Naive thymus-derived CD8-positive, alpha-beta T cell (primary cell): ENCODE measurements at regions not wholly inside any gene's neighbourhood (a gene's known extent, or its start where the extent isn't known, plus 50 kb on each side); places are given as distances from the start of the nearest gene placed in this dataset.

Source experiments
- ATAC-seq, 2 donors: fragments of 150-1000 bp; cut with Tn5 transposase in 1 of 2; sonication (Bioruptor Pico), chemical (Tn5 transposase) in 1 of 2; 1 replicate in 1 of 2; 2 replicates in 1 of 2; pipeline ENCODE4 v1.10.0; 2021; ENCODE audit warnings: mild to moderate bottlenecking in 2 of 2, moderate library complexity in 2 of 2
- POLR2A ChIA-PET: fragments of 350-600 bp; sonication (Branson Sonifier 250); formaldehyde crosslinking; loops from one replicate; lab custom pipeline; 2021; ENCODE audit warnings: antibody characterized with exemption; lab: Charles Lee
- DNase-seq, 10 donors: peaks; one replicate each; pipeline versions ENCODE4 v3.0.0 to v3.0.0-alpha.2; 2020 to 2022
- H3K27ac Mint-ChIP-seq, 10 donors: one replicate each; pipeline ENCODE4 v1.8.0; 2020 to 2022; ENCODE audit warnings: mild to moderate bottlenecking in 10 of 10, mixed read lengths in 10 of 10, moderate library complexity in 4 of 10, inconsistent platforms in 1 of 10
- H3K27me3 Mint-ChIP-seq, 5 donors: one replicate each; pipeline ENCODE4 v1.8.0; 2021 to 2022; ENCODE audit warnings: mixed read lengths in 5 of 5
- H3K36me3 Mint-ChIP-seq, 3 donors: one replicate each; pipeline ENCODE4 v1.8.0; 2020 to 2022; ENCODE audit warnings: mixed read lengths in 3 of 3, mild to moderate bottlenecking in 2 of 3, inconsistent platforms in 1 of 3
- H3K4me1 Mint-ChIP-seq, 4 donors: one replicate each; pipeline ENCODE4 v1.8.0; 2021 to 2022; ENCODE audit warnings: mixed read lengths in 4 of 4
- H3K4me3 Mint-ChIP-seq, 10 donors: one replicate each; pipeline ENCODE4 v1.8.0; 2020 to 2022; ENCODE audit warnings: mild to moderate bottlenecking in 10 of 10, mixed read lengths in 10 of 10, moderate library complexity in 6 of 10, inconsistent platforms in 1 of 10
- H3K9me3 Mint-ChIP-seq, 9 donors: one replicate each; pipeline ENCODE4 v1.8.0; 2020 to 2022; ENCODE audit warnings: mixed read lengths in 9 of 9, mild to moderate bottlenecking in 3 of 9, inconsistent platforms in 1 of 9, moderate library complexity in 1 of 9

GRCh38 chr13:59094181-59094580 is 1069.5 kb downstream of the DIAPH3 start:
- Mint-ChIP-seq H3K36me3 (no peaks in the 10 kb centered on the region), H3K27me3 (no peaks in the 10 kb centered on the region), H3K4me3 (no peak overlapping the region), H3K27ac (no peak overlapping the region), H3K9me3 (no peaks in the 10 kb centered on the region), H3K4me1 (no peaks in the 10 kb centered on the region)
- POLR2A ChIA-PET = no interaction called here
- ATAC-seq = no peak
- no peak for DNase-seq

- Mint-ChIP-seq H3K27me3 (no peaks in the 10 kb centered on the region), H3K36me3 (no peaks in the 10 kb centered on the region), H3K4me3 (no peak overlapping the region), H3K27ac (no peak overlapping the region), H3K4me1 (no peaks in the 10 kb centered on the region), H3K9me3 (peaks cover 0 to 3% (median 0%) of the 10 kb centered on the region in 9 donors)
- no peak for ATAC-seq
- DNase-seq = no peak
- POLR2A ChIA-PET = no interaction called here
Measured at GRCh38 chr13:59099182-59099974, 1064.3 kb downstream of the DIAPH3 start.

GRCh38 chr13:59103004-59103768 is 1060.5 kb downstream of the DIAPH3 start:
- Mint-ChIP-seq H3K4me3 (no peak overlapping the region), H3K36me3 (no peaks in the 10 kb centered on the region), H3K27ac (no peak overlapping the region), H3K27me3 (peaks cover 0 to 11% (median 0%) of the 10 kb centered on the region in 5 donors), H3K4me1 (no peaks in the 10 kb centered on the region), H3K9me3 (peaks cover 0 to 15% (median 5%) of the 10 kb centered on the region in 9 donors)
- no peak for DNase-seq
- POLR2A ChIA-PET = no interaction called here
- ATAC-seq = no peak

DNA sequence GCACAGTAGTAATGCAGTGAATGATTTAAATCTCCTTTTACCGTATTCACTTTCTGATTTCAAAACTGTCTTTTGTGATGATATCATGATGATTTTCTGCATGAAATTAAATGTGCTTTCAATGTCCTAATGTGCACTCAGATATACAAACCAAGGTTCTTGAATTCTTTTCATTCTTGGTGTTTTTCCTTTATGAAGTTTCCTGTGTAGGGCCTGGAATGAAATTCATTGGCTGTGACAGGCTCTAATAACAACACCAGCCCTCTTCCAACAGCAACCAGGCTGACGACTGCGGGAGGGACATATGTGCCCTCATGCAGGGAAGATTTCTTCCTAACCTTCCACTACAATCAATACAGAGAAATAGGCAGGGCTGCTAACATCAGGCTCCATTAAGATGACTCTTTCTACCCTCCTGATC is 1052.0 kb downstream of the DIAPH3 start:
- peaks cover 0 to 4% (median 1%) of the 10 kb centered on the region in 9 donors for H3K9me3 Mint-ChIP-seq
- POLR2A ChIA-PET = no interaction called here
- peaks cover 0 to 10% (median 2%) of the 10 kb centered on the region in 5 donors for H3K27me3 Mint-ChIP-seq
- DNase-seq (no peak), ATAC-seq (no peak)
- H3K27ac Mint-ChIP-seq = no peak overlapping the region
- H3K4me3 Mint-ChIP-seq = no peak overlapping the region
- no peaks in the 10 kb centered on the region for H3K36me3 Mint-ChIP-seq
- H3K4me1 Mint-ChIP-seq = no peaks in the 10 kb centered on the region

GRCh38 chr13:59112221-59112718 is 1051.5 kb downstream of the DIAPH3 start:
- Mint-ChIP-seq H3K27ac (no peak overlapping the region), H3K36me3 (no peaks in the 10 kb centered on the region), H3K4me3 (no peak overlapping the region), H3K27me3 (peaks cover 0 to 10% (median 0%) of the 10 kb centered on the region in 5 donors), H3K9me3 (peaks cover 0 to 4% (median 0%) of the 10 kb centered on the region in 9 donors), H3K4me1 (no peaks in the 10 kb centered on the region)
- DNase-seq (no peak), ATAC-seq (no peak)
- POLR2A ChIA-PET = no interaction called here

DNA sequence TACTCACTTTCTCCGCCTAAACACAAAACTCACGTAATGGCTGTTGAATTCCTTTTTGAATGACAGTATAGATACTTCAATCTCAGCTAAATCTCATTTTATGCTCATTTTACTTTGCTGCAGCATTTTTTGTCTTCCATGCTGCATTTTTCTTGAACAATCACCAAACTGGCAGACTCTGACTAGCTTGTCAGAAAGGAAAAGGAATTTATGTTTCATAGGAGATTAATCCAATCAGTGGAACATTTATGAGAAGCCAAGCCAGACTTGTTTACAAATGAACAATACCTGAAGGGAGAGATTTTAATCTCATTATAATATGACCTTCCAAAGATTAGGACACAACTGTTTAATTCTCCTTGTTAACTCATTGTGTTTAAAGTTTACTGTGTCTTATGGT is 1044.3 kb downstream of the DIAPH3 start:
- peaks cover 0 to 6% (median 0%) of the 10 kb centered on the region in 9 donors for H3K9me3 Mint-ChIP-seq
- ATAC-seq = no peak

DNA sequence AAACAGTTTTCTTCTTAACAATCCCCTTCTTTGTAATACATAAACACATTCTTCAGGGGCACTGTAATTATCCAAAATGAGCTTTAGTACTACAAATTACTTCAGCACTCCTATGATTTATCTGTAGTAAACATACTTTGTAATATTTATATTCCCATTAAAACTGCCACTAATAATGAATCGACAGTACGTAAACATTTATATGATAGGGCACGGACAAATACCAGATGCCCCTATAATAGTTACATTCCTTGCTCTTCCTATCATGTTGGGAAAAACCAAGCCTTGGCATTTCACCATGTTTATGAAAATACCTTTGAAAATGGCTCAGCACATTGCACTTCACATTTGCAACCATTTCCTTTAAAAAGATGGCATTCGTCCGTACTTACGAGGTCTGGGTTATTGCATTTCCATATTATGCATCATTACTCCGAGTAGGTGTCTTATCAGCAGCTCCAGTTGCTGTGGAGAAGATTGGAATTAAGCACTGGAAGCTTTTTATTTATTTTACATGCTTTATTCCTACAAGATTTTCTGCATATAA is 1043.4 kb downstream of the DIAPH3 start:
- no peaks in the 10 kb centered on the region for H3K4me1 Mint-ChIP-seq
- H3K27me3 Mint-ChIP-seq = peaks cover 0 to 3% (median 2%) of the 10 kb centered on the region in 5 donors
- H3K36me3 Mint-ChIP-seq = no peaks in the 10 kb centered on the region
- H3K9me3 Mint-ChIP-seq = peaks cover 0 to 6% (median 0%) of the 10 kb centered on the region in 9 donors
- POLR2A ChIA-PET = no interaction called here
- ATAC-seq (no peak), DNase-seq (no peak)
- no peak overlapping the region for H3K4me3 Mint-ChIP-seq
- H3K27ac Mint-ChIP-seq = no peak overlapping the region

More for the DNA sequence above, 1044.3 kb downstream of the DIAPH3 start:
- Mint-ChIP-seq H3K36me3 (no peaks in the 10 kb centered on the region), H3K4me1 (no peaks in the 10 kb centered on the region), H3K27me3 (peaks cover 0 to 3% (median 2%) of the 10 kb centered on the region in 5 donors), H3K27ac (no peak overlapping the region), H3K4me3 (no peak overlapping the region)
- POLR2A ChIA-PET = no interaction called here
- DNase-seq = no peak

DNA sequence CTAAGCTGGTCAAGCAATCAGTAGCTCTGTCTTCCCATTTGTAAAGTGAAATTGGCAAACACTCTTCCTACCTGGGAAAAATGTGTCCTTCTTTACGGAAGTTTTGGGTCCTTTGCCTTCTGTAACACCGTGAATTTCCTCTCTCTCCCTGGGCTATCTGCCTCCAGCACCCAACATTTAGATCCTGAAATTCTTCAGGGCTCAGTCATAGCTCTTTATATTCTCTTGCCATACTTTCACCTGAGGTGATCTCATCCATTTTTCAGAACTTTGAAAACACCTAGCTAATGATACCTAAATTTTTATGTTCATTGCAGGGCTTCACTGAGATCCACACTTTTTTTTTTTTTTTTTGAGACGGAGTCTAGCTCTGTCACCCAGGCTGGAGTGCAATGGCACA is 1042.2 kb downstream of the DIAPH3 start:
- Mint-ChIP-seq H3K27ac (no peak overlapping the region), H3K4me1 (no peaks in the 10 kb centered on the region), H3K36me3 (no peaks in the 10 kb centered on the region), H3K4me3 (no peak overlapping the region), H3K27me3 (peaks cover 0 to 3% (median 2%) of the 10 kb centered on the region in 5 donors), H3K9me3 (peaks cover 0 to 6% (median 0%) of the 10 kb centered on the region in 9 donors)
- POLR2A ChIA-PET = no interaction called here
- ATAC-seq (no peak), DNase-seq (no peak)

- POLR2A ChIA-PET = no interaction called here
- no peak overlapping the region for H3K27ac Mint-ChIP-seq
- no peaks in the 10 kb centered on the region for H3K36me3 Mint-ChIP-seq
- DNase-seq (no peak), ATAC-seq (no peak)
- H3K4me3 Mint-ChIP-seq = no peak overlapping the region
- no peaks in the 10 kb centered on the region for H3K4me1 Mint-ChIP-seq
- peaks cover 0 to 14% (median 0%) of the 10 kb centered on the region in 9 donors for H3K9me3 Mint-ChIP-seq
- H3K27me3 Mint-ChIP-seq = peaks cover 0 to 5% (median 0%) of the 10 kb centered on the region in 5 donors
Measured at GRCh38 chr13:59126474-59126873, 1037.3 kb downstream of the DIAPH3 start.

DNA sequence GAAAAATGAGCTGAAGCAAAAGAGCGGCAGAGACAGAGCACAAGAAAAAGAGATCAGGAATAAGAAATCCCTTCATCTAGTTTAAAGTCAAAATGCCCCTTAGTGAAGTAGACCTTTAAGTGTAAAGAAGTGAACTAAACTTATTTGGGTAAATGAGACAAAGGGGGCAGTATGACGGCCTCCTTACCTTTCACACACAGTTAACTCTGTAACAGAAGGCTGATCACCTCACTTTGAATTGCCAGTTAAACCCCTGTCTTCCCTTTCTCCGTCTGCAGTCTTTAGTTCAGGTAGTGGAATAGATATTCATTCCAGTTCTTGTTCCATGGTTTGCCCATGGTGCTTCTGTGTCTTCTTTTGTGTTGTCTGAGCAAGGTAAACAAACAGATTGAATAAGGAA is 1029.8 kb downstream of the DIAPH3 start:
- Mint-ChIP-seq H3K36me3 (no peaks in the 10 kb centered on the region), H3K27ac (no peak overlapping the region), H3K4me3 (no peak overlapping the region), H3K27me3 (peaks cover 0 to 11% (median 0%) of the 10 kb centered on the region in 5 donors), H3K4me1 (no peaks in the 10 kb centered on the region), H3K9me3 (peaks cover 0 to 14% (median 2%) of the 10 kb centered on the region in 9 donors)
- no peak for DNase-seq
- ATAC-seq = no peak
- POLR2A ChIA-PET = no interaction called here

DNA sequence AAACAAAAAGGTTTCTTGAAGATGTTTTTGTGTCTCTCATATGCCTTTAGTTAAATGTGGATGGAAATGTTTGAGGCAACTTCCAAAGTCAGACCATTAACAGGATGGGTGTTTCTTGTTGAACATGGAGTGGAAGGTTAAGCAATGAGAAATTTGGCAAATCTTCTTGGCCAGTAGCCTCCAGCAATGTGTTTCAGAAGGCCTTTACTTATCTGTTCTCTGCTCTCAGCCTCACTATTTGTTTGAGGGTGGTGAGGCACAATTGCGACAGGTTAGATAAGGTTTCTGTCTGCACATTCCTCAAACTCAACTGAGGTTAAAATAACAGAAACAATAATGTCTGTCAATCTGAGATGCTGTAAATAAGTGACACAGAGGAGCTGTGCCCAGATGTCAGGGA is 1019.0 kb downstream of the DIAPH3 start:
- Mint-ChIP-seq H3K36me3 (no peaks in the 10 kb centered on the region), H3K27ac (no peak overlapping the region), H3K4me1 (no peaks in the 10 kb centered on the region), H3K27me3 (peaks cover 0 to 3% (median 0%) of the 10 kb centered on the region in 5 donors), H3K9me3 (peaks cover 0 to 12% (median 0%) of the 10 kb centered on the region in 9 donors), H3K4me3 (no peak overlapping the region)
- ATAC-seq = no peak
- POLR2A ChIA-PET = no interaction called here
- no peak for DNase-seq

DNA sequence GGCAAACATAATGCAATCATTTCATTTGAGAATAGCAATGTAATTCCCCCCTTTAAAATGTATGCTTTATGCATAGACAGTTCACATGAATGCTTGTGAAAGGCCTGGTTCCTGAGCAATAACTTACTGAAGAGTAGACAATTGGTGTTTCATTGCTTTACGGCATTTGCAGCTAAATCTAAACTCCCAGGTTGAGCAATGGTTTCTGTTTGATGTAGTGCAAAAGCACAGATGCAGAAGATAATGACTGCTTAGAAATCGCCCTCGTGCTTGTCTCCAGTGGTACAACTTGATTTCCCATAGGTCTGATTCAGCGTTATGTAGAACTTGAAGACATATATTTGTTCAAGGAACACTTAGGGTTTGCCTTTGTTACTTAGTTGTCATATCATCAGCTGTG is 1018.3 kb downstream of the DIAPH3 start:
- H3K27me3 Mint-ChIP-seq = peaks cover 0 to 3% (median 0%) of the 10 kb centered on the region in 5 donors
- H3K36me3 Mint-ChIP-seq = no peaks in the 10 kb centered on the region
- POLR2A ChIA-PET = no interaction called here
- H3K27ac Mint-ChIP-seq = no peak overlapping the region
- no peak overlapping the region for H3K4me3 Mint-ChIP-seq
- DNase-seq (no peak), ATAC-seq (no peak)
- H3K4me1 Mint-ChIP-seq = no peaks in the 10 kb centered on the region
- peaks cover 0 to 12% (median 0%) of the 10 kb centered on the region in 9 donors for H3K9me3 Mint-ChIP-seq

GRCh38 chr13:59157181-59157580 is 1006.5 kb downstream of the DIAPH3 start:
- peaks cover 0 to 19% (median 6%) of the 10 kb centered on the region in 9 donors for H3K9me3 Mint-ChIP-seq
- no peaks in the 10 kb centered on the region for H3K36me3 Mint-ChIP-seq
- DNase-seq (no peak), ATAC-seq (no peak)
- H3K27ac Mint-ChIP-seq = no peak overlapping the region
- H3K4me3 Mint-ChIP-seq = no peak overlapping the region
- H3K4me1 Mint-ChIP-seq = no peaks in the 10 kb centered on the region
- POLR2A ChIA-PET = no interaction called here
- peaks cover 0 to 4% (median 0%) of the 10 kb centered on the region in 5 donors for H3K27me3 Mint-ChIP-seq
